ENCODE measurements at regions not wholly inside any gene's neighbourhood (a gene's known extent, or its start where the extent isn't known, plus 50 kb on each side); places are given as distances from the start of the nearest gene placed in this dataset.

GRCh38 chr7:96530786-96531185, 178.9 kb downstream of the SEM1 start:
- Histone ChIP-seq H3K36me3 (ENCODE audit: control insufficient read depth in 2 of 2, extremely low read depth in 1 of 2, insufficient read depth in 2 of 2, low read length in 2 of 2) (no peaks in the 10 kb centered on the region), H3K4me2 (ENCODE audit: insufficient read depth, low read length) (no peak overlapping the region), H3K4me1 (ENCODE audit: control insufficient read depth, extremely low read depth, insufficient read depth, low read length) (no peaks in the 10 kb centered on the region), H2AFZ (ENCODE audit: low read depth, low read length) (no peak overlapping the region), H3K79me2 (ENCODE audit: control insufficient read depth, insufficient read depth, low read length) (no peaks in the 10 kb centered on the region), H4K20me1 (replicated peaks; ENCODE audit: control insufficient read depth, extremely low read depth, insufficient read depth, low read length) (no peaks in the 10 kb centered on the region), H3K9me3 (replicated peaks; ENCODE audit: control insufficient read depth, insufficient read depth, low read length) (no peaks in the 10 kb centered on the region), H3K27me3 (ENCODE audit: control insufficient read depth in 2 of 2, insufficient read depth in 2 of 2, low read length in 2 of 2) (peaks cover 0 to 4% of the 10 kb centered on the region in 2 experiments), H3K9ac (replicated peaks; ENCODE audit: extremely low read depth, insufficient read depth, low read length) (no peak overlapping the region), H3K4me3 (replicated peaks in 1 of 3; ENCODE audit: insufficient read depth in 1 of 3, low read depth in 1 of 3, low read length in 3 of 3) (no peak overlapping the region), H3K9me1 (replicated peaks; ENCODE audit: control insufficient read depth, extremely low read depth, insufficient read depth, low read length) (no peaks in the 10 kb centered on the region), H3K27ac (ENCODE audit: insufficient read depth, low read depth, low read length) (no peak overlapping the region)
- FAIRE-seq = no peak
- intact Hi-C loops (cut with micrococcal nuclease) = loop anchor here (10.0 kb wide), 2 partner anchors 56 to 456 kb away; no protein-coding TSS in a partner anchor
- ChIA-PET POLR2A (no interaction called here), CTCF (no interaction called here)
- no peak for TF ChIP-seq FOS (IDR thresholded peaks at IDR 0.05; ENCODE audit: borderline replicate concordance, insufficient read depth, low read length)
- no peak for TF ChIP-seq CTCF (IDR thresholded peaks at IDR 0.05; ENCODE audit: extremely low read depth in 1 of 2, insufficient read depth in 1 of 2, low read depth in 1 of 2, low read length in 2 of 2)
- TF ChIP-seq POLR2AphosphoS5 (IDR thresholded peaks at IDR 0.05; ENCODE audit: insufficient read depth, low read depth, low read length) = no peak
- TF ChIP-seq MAX (IDR thresholded peaks at IDR 0.05; ENCODE audit: insufficient read depth, insufficient read length) = no peak
- TF ChIP-seq POLR2A (IDR thresholded peaks at IDR 0.05; ENCODE audit: low read depth, low read length) = no peak
- TF ChIP-seq JUN (IDR thresholded peaks at IDR 0.05; ENCODE audit: borderline replicate concordance, insufficient read depth, insufficient read length, low read depth) = no peak
- TF ChIP-seq MYC (IDR thresholded peaks at IDR 0.05; ENCODE audit: low read depth, low read length) = no peak
- no peak for TF ChIP-seq GATA2 (IDR thresholded peaks at IDR 0.05; ENCODE audit: insufficient read depth, insufficient read length, low read depth, low read length)
- no peak for TF ChIP-seq EZH2 (IDR thresholded peaks at IDR 0.05; ENCODE audit: borderline replicate concordance, low read depth, low read length, severe bottlenecking)
- dilution Hi-C loops (cut with MboI; ENCODE audit: extremely low pct_ligation_motif_present, low sequenced_read_pairs) = no loop called here
- BruUV-seq (replicated peaks) = no TSS peak
- no peak for DNase-seq (ENCODE audit: low read depth, low spot score)
